H9 (cell line): ENCODE measurements at regions not wholly inside any gene's neighbourhood (a gene's known extent, or its start where the extent isn't known, plus 50 kb on each side); places are given as distances from the start of the nearest gene placed in this dataset.

ENCODE experiments used
- DNase-seq: peaks from one replicate; pipeline ENCODE4 v3.0.0-alpha.2; 2017
- H2AFZ ChIP-seq: one replicate; pipeline ENCODE4 v1.6.1; 2013; ENCODE audit warnings: mild to moderate bottlenecking, low read length, control low read depth, moderate library complexity
- H2AK5ac ChIP-seq: 2 replicates; pipeline ENCODE4 v1.6.1; 2013; ENCODE audit warnings: low read length, control low read depth, mixed read lengths; ENCODE audit not compliant: insufficient read length
- H2BK120ac ChIP-seq: one replicate; pipeline ENCODE4 v1.6.1; 2013; ENCODE audit warnings: low read depth, mild to moderate bottlenecking, low read length, control low read depth, inconsistent platforms; ENCODE audit not compliant: poor library complexity, severe bottlenecking
- H2BK12ac ChIP-seq: 2 replicates; pipeline ENCODE4 v1.6.1; 2013; ENCODE audit warnings: low read length, control low read depth, mixed read lengths, low read depth; ENCODE audit not compliant: insufficient read length
- H2BK15ac ChIP-seq: 2 replicates; pipeline ENCODE4 v1.6.1; 2013; ENCODE audit warnings: low read depth, low read length, control low read depth
- H2BK20ac ChIP-seq: one replicate; pipeline ENCODE4 v1.6.1; 2013; ENCODE audit warnings: low read depth, mild to moderate bottlenecking, low read length, control low read depth, inconsistent platforms; ENCODE audit not compliant: poor library complexity, severe bottlenecking
- H2BK5ac ChIP-seq: 2 replicates; pipeline ENCODE4 v1.6.1; 2013; ENCODE audit warnings: low read length, control low read depth, mixed read lengths; ENCODE audit not compliant: insufficient read length
- H3K14ac ChIP-seq: 2 replicates; pipeline ENCODE4 v1.6.1; 2013; ENCODE audit warnings: low read length, control low read depth; ENCODE audit not compliant: insufficient read depth
- H3K18ac ChIP-seq: 2 replicates; pipeline ENCODE4 v1.6.1; 2013; ENCODE audit warnings: low read depth, mild to moderate bottlenecking, mixed read lengths, low read length, control low read depth; ENCODE audit not compliant: insufficient read length
- H3K23ac ChIP-seq: 2 replicates; pipeline ENCODE4 v1.6.1; 2013; ENCODE audit warnings: low read length, control low read depth, mixed read lengths, low read depth; ENCODE audit not compliant: insufficient read length
- H3K23me2 ChIP-seq: 2 replicates; pipeline ENCODE4 v1.6.1; 2013; ENCODE audit warnings: low read depth, mild to moderate bottlenecking, mixed read lengths, low read length, control low read depth; ENCODE audit not compliant: insufficient read length, poor library complexity, severe bottlenecking
- H3K27ac ChIP-seq: 2 replicates; pipeline ENCODE4 v1.5.1; 2013; ENCODE audit warnings: low read length, control low read depth, mixed read lengths, low read depth; ENCODE audit not compliant: insufficient read length
- H3K27me3 ChIP-seq: 2 replicates; pipeline ENCODE4 v1.6.1; 2013; ENCODE audit warnings: low read length, control low read depth, inconsistent platforms; ENCODE audit not compliant: insufficient read depth
- H3K4ac ChIP-seq: 2 replicates; pipeline ENCODE4 v1.6.1; 2013; ENCODE audit warnings: low read depth, mild to moderate bottlenecking, control low read depth, inconsistent platforms, low read length, moderate library complexity
- H3K4me1 ChIP-seq: 2 replicates; pipeline ENCODE4 v1.6.1; 2013; ENCODE audit warnings: low read length, control low read depth, inconsistent platforms; ENCODE audit not compliant: insufficient read depth
- H3K4me2 ChIP-seq: 2 replicates; pipeline ENCODE4 v1.6.1; 2013; ENCODE audit warnings: low read length, control low read depth, mixed read lengths; ENCODE audit not compliant: insufficient read length, insufficient read depth
- H3K56ac ChIP-seq: 2 replicates; pipeline ENCODE4 v1.6.1; 2013; ENCODE audit warnings: low read depth, mild to moderate bottlenecking, mixed read lengths, low read length, control low read depth; ENCODE audit not compliant: insufficient read length
- H3K79me1 ChIP-seq: 2 replicates; pipeline ENCODE4 v1.6.1; 2013; ENCODE audit warnings: low read depth, mild to moderate bottlenecking, moderate library complexity, low read length, control low read depth, inconsistent platforms; ENCODE audit not compliant: insufficient read depth, poor library complexity, severe bottlenecking
- H3K79me2 ChIP-seq: 2 replicates; pipeline ENCODE4 v1.6.1; 2013; ENCODE audit warnings: low read length, control low read depth, inconsistent platforms; ENCODE audit not compliant: insufficient read depth
- H3K9ac ChIP-seq: 2 replicates; pipeline ENCODE4 v1.6.1; 2013; ENCODE audit warnings: low read length, control low read depth, mixed read lengths; ENCODE audit not compliant: insufficient read length; ENCODE audit errors: extremely low read depth
- H3K9me3 ChIP-seq: one replicate; pipeline ENCODE4 v1.6.1; 2013; ENCODE audit warnings: low read depth, low read length, inconsistent platforms; ENCODE audit not compliant: control insufficient read depth
- H3T11ph ChIP-seq: one replicate; pipeline ENCODE4 v1.6.1; 2013; ENCODE audit warnings: mild to moderate bottlenecking, low read length, control low read depth, inconsistent platforms
- H4K20me1 ChIP-seq: one replicate; pipeline ENCODE4 v1.6.1; 2013; ENCODE audit not compliant: control insufficient read depth, insufficient read length, insufficient read depth
- H4K5ac ChIP-seq: 2 replicates; pipeline ENCODE4 v1.6.1; 2013; ENCODE audit warnings: low read depth, mild to moderate bottlenecking, mixed read lengths, low read length, control low read depth; ENCODE audit not compliant: insufficient read length
- H4K8ac ChIP-seq: replicated peaks from 2 replicates; pipeline ENCODE4 v1.6.1; 2013; ENCODE audit warnings: low read length, control low read depth, mixed read lengths, low read depth; ENCODE audit not compliant: insufficient read length
- H4K91ac ChIP-seq: 2 replicates; pipeline ENCODE4 v1.6.1; 2013; ENCODE audit warnings: low read depth, mild to moderate bottlenecking, moderate library complexity, mixed read lengths, low read length, control low read depth; ENCODE audit not compliant: insufficient read length
- H3K27ac Mint-ChIP-seq, 3 experiments: 2 replicates in 2 of 3; 3 replicates in 1 of 3; pipeline ENCODE4 v1.8.0; 2020 to 2021; ENCODE audit warnings: mixed read lengths in 3 of 3, mild to moderate bottlenecking in 1 of 3, moderate library complexity in 1 of 3
- H3K27me3 Mint-ChIP-seq: 2 replicates; pipeline ENCODE4 v1.8.0; 2021; ENCODE audit warnings: low read depth, mild to moderate bottlenecking, moderate library complexity, mixed read lengths
- H3K36me3 Mint-ChIP-seq, 3 experiments: 2 replicates in 2 of 3; 3 replicates in 1 of 3; pipeline ENCODE4 v1.8.0; 2020 to 2021; ENCODE audit warnings: low read depth in 3 of 3, mixed read lengths in 3 of 3; ENCODE audit not compliant: insufficient read depth in 1 of 3
- H3K4me1 Mint-ChIP-seq, 2 experiments: 2 replicates each; pipeline ENCODE4 v1.8.0; 2020; ENCODE audit warnings: mixed read lengths in 2 of 2
- H3K4me3 Mint-ChIP-seq, 2 experiments: 2 replicates in 1 of 2; 3 replicates in 1 of 2; pipeline ENCODE4 v1.8.0; 2020 to 2021; ENCODE audit warnings: mild to moderate bottlenecking in 2 of 2, mixed read lengths in 2 of 2, moderate library complexity in 1 of 2
- H3K9me3 Mint-ChIP-seq, 2 experiments: 2 replicates in 1 of 2; 3 replicates in 1 of 2; pipeline ENCODE4 v1.8.0; 2020; ENCODE audit warnings: mild to moderate bottlenecking in 2 of 2, mixed read lengths in 2 of 2, moderate library complexity in 1 of 2
- WGBS: extraction: QIAGEN DNeasy Blood & Tissue Kit; methylation state at CpG from one replicate; pipeline ENCODE4 v1.1.7; 2013; ENCODE audit warnings: missing lambda C conversion rate, low lambda C conversion rate, mixed read lengths; ENCODE audit not compliant: insufficient read length; ENCODE audit errors: extremely low coverage; 5-methylcytosine and 5-hydroxymethylcytosine counted together
- TF ChIP-seq, protein P1 (sequence below): fragments of 200-600 bp; sonication (generic); conservative IDR thresholded peaks from 3 replicates; pipeline ENCODE4 v1.8.0; 2021; ENCODE audit warnings: antibody characterized with exemption, mild to moderate bottlenecking

DNA sequence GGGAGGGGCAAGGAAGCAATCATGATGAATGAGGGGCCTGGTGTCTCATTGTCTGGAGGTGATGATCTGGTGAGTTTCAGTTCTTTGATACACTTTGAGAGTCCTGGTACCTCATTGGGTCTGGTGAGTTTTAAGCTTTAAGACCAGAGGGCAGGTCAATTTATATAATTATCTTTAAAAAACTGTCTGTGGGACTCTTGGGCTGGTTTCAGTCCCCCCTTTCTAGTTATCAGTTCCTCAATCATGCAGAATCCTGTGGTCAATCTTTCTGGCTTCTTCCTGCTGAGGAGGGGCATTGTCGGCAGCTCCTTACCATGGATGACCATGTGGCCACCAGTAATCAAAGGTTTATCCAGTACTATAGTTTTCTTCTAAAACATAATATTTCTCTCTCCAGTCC, 789.1 kb downstream of the PCDH18 start:
- H3K79me1 ChIP-seq, result no peaks in the 10 kb centered on the region
- H3K56ac ChIP-seq, result no peak overlapping the region
- no peak overlapping the region for H3K23ac ChIP-seq
- Mint-ChIP-seq H3K4me1 (no peaks in the 10 kb centered on the region), H3K36me3 (peaks cover 14 to 35% (median 22%) of the 10 kb centered on the region in 3 experiments), H3K9me3 (peaks cover 23 to 26% of the 10 kb centered on the region in 2 experiments), H3K27ac (no peak overlapping the region), H3K4me3 (no peak overlapping the region), H3K27me3 (no peaks in the 10 kb centered on the region)
- H3K9ac ChIP-seq, result no peak overlapping the region
- H4K91ac ChIP-seq, result no peak overlapping the region
- no peak overlapping the region for H2BK20ac ChIP-seq
- no peaks in the 10 kb centered on the region for H4K20me1 ChIP-seq
- no peak overlapping the region for H3T11ph ChIP-seq
- no peak overlapping the region for H3K18ac ChIP-seq
- H4K8ac ChIP-seq, result no peak overlapping the region
- no peak overlapping the region for H2BK15ac ChIP-seq
- no peak overlapping the region for H3K14ac ChIP-seq
- H3K27me3 ChIP-seq, result no peaks in the 10 kb centered on the region
- H3K23me2 ChIP-seq, result no peaks in the 10 kb centered on the region
- H2BK12ac ChIP-seq, result no peak overlapping the region
- H3K4ac ChIP-seq, result no peak overlapping the region
- peaks cover 9% of the 10 kb centered on the region for H3K9me3 ChIP-seq
- DNase-seq, result no peak
- H2AK5ac ChIP-seq, result no peak overlapping the region
- no peaks in the 10 kb centered on the region for H3K79me2 ChIP-seq
- H3K4me2 ChIP-seq, result no peak overlapping the region
- H2BK120ac ChIP-seq, result no peak overlapping the region
- no peak overlapping the region for H2AFZ ChIP-seq
- WGBS, result no CpG with 5 or more reads among the region's 1 CpG
- H3K4me1 ChIP-seq, result no peaks in the 10 kb centered on the region
- H3K27ac ChIP-seq, result no peak overlapping the region
- no peak overlapping the region for H2BK5ac ChIP-seq
- no peak overlapping the region for H4K5ac ChIP-seq
- TF ChIP-seq, protein P1, sequence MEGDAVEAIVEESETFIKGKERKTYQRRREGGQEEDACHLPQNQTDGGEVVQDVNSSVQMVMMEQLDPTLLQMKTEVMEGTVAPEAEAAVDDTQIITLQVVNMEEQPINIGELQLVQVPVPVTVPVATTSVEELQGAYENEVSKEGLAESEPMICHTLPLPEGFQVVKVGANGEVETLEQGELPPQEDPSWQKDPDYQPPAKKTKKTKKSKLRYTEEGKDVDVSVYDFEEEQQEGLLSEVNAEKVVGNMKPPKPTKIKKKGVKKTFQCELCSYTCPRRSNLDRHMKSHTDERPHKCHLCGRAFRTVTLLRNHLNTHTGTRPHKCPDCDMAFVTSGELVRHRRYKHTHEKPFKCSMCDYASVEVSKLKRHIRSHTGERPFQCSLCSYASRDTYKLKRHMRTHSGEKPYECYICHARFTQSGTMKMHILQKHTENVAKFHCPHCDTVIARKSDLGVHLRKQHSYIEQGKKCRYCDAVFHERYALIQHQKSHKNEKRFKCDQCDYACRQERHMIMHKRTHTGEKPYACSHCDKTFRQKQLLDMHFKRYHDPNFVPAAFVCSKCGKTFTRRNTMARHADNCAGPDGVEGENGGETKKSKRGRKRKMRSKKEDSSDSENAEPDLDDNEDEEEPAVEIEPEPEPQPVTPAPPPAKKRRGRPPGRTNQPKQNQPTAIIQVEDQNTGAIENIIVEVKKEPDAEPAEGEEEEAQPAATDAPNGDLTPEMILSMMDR, result no peak
